Spleen (tissue), 11 donors: ENCODE measurements at regions not wholly inside any gene's neighbourhood (a gene's known extent, or its start where the extent isn't known, plus 50 kb on each side); places are given as distances from the start of the nearest gene placed in this dataset.
"Not testable (repeated sequence)": the region's sequence is repeated elsewhere in the genome, so short reads cannot be mapped to it uniquely, and the experiment has no call there.

ENCODE experiments used
- DNase-seq: peaks from one replicate; pipeline ENCODE4 v3.0.0-alpha.2; 2020
- H3K27ac ChIP-seq, 8 donors: fragments of 200-600 bp; sonication (generic) in 7 of 8; 1 replicate in 4 of 8; 2 replicates in 4 of 8; pipeline versions ENCODE4 v1.5.0 to v1.8.0; 2016 to 2021; ENCODE audit warnings: inconsistent platforms in 4 of 8, mild to moderate bottlenecking in 4 of 8, moderate library complexity in 1 of 8
- H3K27me3 ChIP-seq, 7 donors: fragments of 200-600 bp; sonication (generic) in 6 of 7; replicated peaks in 1 of 7; 1 replicate in 4 of 7; 2 replicates in 3 of 7; pipeline versions ENCODE4 v1.5.0 to v1.8.0; 2016 to 2021; ENCODE audit warnings: inconsistent platforms in 3 of 7, mild to moderate bottlenecking in 1 of 7
- H3K36me3 ChIP-seq, 6 donors: fragments of 200-600 bp; sonication (generic) in 5 of 6; 1 replicate in 4 of 6; 2 replicates in 2 of 6; pipeline versions ENCODE4 v1.5.0 to v1.8.0; 2016 to 2021; ENCODE audit warnings: inconsistent platforms in 2 of 6
- H3K4me1 ChIP-seq, 6 donors: fragments of 200-600 bp; sonication (generic) in 5 of 6; 1 replicate in 3 of 6; 2 replicates in 3 of 6; pipeline versions ENCODE4 v1.5.0 to v1.8.0; 2016 to 2021; ENCODE audit warnings: inconsistent platforms in 3 of 6
- H3K4me3 ChIP-seq, 8 donors: fragments of 200-600 bp; sonication (generic) in 7 of 8; 1 replicate in 4 of 8; 2 replicates in 4 of 8; pipeline versions ENCODE4 v1.5.0 to v1.8.0; 2016 to 2021; ENCODE audit warnings: inconsistent platforms in 4 of 8, mild to moderate bottlenecking in 4 of 8, moderate library complexity in 2 of 8
- H3K9me3 ChIP-seq, 8 donors: fragments of 200-600 bp; sonication (generic) in 7 of 8; 1 replicate in 4 of 8; 2 replicates in 4 of 8; pipeline versions ENCODE4 v1.5.0 to v1.8.0; 2016 to 2021; ENCODE audit warnings: inconsistent platforms in 4 of 8
- POLR2A ChIP-seq, 3 donors: fragments of 450-650 bp; IDR thresholded peaks; one replicate each; pipeline ENCODE4 v1.5.1; 2017; ENCODE audit warnings: antibody characterized with exemption in 3 of 3, mild to moderate bottlenecking in 1 of 3
- POLR2AphosphoS5 ChIP-seq, 3 donors: sonication (generic); formaldehyde crosslinking; IDR thresholded peaks; one replicate each; pipeline ENCODE4 v1.5.1; 2017; ENCODE audit warnings: antibody characterized with exemption in 3 of 3
- WGBS, 5 donors: extraction: QIAGEN DNeasy Blood & Tissue Kit in 3 of 5; methylation state at CpG; one replicate each; pipeline versions ENCODE4 v1.1.5 to v1.1.7; 2013 to 2018; 5-methylcytosine and 5-hydroxymethylcytosine counted together
- intact Hi-C: fragments of 100-400 bp; cut with DNase I; formaldehyde crosslinking; loops from one replicate; pipeline ENCODE4 v1.15.0; 2023; ENCODE audit warnings: low total_unique reads
- TF ChIP-seq, protein P1 (sequence below), 11 experiments: fragments of 200-600 bp in 7 of 11; fragments of 450-650 bp in 4 of 11; sonication (generic) in 4 of 11; IDR thresholded peaks in 8 of 11; conservative IDR thresholded peaks in 3 of 11; 1 replicate in 7 of 11; 2 replicates in 4 of 11; pipeline versions ENCODE4 v1.4.0 to v1.8.0; 2016 to 2021; ENCODE audit warnings: antibody characterized with exemption in 11 of 11, inconsistent platforms in 4 of 11, mild to moderate bottlenecking in 1 of 11
- donor health status: healthy with polysubstance abuse.
- donor health status: DM: no; HTN: no; CAD: no; lungs with moderate emphysema.
- donor health status: DM: no; HTN: no; CAD: no.
- donor health status: Bipolar disorder and iron deficiency.
- donor health status: healthy.
- donor health status: DM: no; HTN: no; CAD: no.
- donor health status: DM: yes; HTN: yes; CAD: no.

DNA sequence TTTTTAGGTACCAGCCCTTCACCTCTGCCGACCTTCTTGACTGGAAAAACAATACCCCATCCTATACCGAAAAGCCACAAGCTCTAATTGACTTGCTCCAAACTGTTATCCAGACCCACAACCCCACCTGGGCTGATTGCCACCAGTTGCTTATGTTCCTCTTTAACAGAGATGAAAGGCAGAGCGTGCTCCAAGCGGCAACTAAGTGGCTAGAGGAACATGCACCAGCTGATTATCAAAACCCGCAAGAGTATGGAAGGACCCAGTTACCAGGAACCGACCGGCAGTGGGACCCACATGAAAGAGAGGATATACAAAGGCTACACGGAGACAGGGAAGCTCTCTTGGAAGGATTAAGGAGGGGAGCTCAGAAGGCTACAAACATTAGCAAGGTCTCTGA, 86.1 kb upstream of the TANC1 start:
- DNase-seq: no peak
- Histone ChIP-seq H3K9me3 (no peaks in the 10 kb centered on the region), H3K4me3 (no peak overlapping the region), H3K27ac (no peak overlapping the region), H3K27me3 (peaks cover 0 to 5% (median 0%) of the 10 kb centered on the region in 7 donors), H3K36me3 (no peaks in the 10 kb centered on the region), H3K4me1 (no peaks in the 10 kb centered on the region)
- intact Hi-C loops: no loop called here
- WGBS, 5 donors: 87 to 89% (median 88%) methylated on average over 8 of the region's 8 CpGs
- TF ChIP-seq, protein P1, sequence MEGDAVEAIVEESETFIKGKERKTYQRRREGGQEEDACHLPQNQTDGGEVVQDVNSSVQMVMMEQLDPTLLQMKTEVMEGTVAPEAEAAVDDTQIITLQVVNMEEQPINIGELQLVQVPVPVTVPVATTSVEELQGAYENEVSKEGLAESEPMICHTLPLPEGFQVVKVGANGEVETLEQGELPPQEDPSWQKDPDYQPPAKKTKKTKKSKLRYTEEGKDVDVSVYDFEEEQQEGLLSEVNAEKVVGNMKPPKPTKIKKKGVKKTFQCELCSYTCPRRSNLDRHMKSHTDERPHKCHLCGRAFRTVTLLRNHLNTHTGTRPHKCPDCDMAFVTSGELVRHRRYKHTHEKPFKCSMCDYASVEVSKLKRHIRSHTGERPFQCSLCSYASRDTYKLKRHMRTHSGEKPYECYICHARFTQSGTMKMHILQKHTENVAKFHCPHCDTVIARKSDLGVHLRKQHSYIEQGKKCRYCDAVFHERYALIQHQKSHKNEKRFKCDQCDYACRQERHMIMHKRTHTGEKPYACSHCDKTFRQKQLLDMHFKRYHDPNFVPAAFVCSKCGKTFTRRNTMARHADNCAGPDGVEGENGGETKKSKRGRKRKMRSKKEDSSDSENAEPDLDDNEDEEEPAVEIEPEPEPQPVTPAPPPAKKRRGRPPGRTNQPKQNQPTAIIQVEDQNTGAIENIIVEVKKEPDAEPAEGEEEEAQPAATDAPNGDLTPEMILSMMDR (IDR thresholded peaks at IDR 0.05 in 8 of 11, conservative IDR thresholded peaks at IDR 0.05 in 3 of 11): no peak
- no peak for TF ChIP-seq POLR2AphosphoS5 (IDR thresholded peaks at IDR 0.05)
- TF ChIP-seq POLR2A (IDR thresholded peaks at IDR 0.05): no peak

DNA sequence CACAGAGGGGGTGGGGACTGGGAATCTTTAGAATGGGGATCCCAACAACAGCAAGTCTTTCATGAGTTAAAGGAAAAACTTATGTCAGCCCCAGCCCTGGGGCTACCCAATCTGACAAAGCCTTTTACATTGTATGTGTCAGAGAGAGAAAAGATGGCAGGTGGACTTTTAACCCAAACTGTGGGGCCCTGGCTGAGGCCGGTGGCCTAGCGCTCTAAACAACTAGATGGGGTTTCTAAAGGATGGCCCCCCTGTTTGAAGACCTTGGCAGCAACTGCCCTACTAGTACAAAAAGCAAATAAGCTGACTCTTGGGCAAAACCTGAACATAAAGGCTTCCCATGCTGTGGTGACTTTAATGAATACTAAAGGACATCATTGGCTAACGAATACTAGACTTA, 83.9 kb upstream of the TANC1 start:
- H3K27me3 ChIP-seq, H3K36me3 ChIP-seq, intact Hi-C loops, H3K9me3 ChIP-seq, H3K27ac ChIP-seq, DNase-seq, H3K4me3 ChIP-seq, H3K4me1 ChIP-seq: not testable (repeated sequence)
- 87 to 96% (median 91%) methylated on average over 3 of the region's 3 CpGs for WGBS, 5 donors

DNA sequence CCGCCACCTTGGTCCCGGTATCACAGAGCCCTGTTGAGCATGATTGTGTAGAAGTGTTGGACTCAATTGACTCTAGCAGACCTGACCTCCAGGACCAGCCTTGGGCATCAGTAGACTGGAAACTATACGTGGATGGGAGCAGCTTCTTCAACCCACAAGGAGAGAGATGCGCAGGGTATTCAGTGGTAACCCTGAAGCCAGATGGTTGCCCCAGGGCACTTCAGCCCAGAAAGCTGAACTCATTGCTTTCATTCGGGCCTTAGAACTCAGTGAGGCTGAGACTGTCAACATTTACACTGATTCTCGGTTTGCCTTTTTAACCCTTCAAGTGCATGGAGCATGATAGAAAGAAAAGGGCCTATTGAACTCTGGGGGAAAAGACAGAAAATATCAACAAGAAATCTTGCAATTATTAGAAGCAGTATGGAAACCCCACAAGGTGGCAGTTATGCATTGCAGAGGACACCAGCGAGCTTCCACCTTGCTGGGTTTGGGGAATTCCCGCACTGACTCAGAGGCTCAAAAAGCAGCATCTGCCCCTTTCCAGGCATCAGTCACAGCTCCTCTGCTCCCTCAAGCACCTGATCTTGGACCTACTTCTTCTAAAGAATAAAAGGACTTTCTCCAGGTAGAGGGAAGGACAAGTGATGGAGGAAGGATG, 83.3 kb upstream of the TANC1 start:
- H3K4me1 ChIP-seq, H3K36me3 ChIP-seq, H3K9me3 ChIP-seq, H3K27me3 ChIP-seq, H3K4me3 ChIP-seq, H3K27ac ChIP-seq, intact Hi-C loops, DNase-seq: not testable (repeated sequence)
- WGBS, 5 donors: 77 to 86% (median 84%) methylated on average over 8 of the region's 8 CpGs

DNA sequence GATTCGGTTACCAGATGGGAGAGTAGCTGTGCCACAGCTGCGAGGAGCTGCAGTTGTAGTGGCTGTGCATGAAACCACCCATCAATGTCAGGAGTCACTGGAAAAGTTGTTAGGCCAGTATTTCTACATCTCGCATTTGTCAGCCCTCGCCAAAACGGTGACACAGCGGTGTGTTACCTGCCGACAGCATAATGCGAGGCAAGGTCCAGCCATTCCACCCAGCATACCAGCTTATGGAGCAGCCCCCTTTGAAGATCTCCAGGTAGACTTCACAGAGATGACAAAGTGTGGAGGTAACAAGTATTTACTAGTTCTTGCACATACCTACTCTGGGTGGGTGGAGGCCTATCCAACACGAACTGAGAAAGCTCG, 82.8 kb upstream of the TANC1 start:
- DNase-seq, H3K27me3 ChIP-seq: not testable (repeated sequence)
- whole genome bisulfite sequencing, 5 donors: 92 to 94% (median 93%) methylated on average over 10 of the region's 10 CpGs

GRCh38 chr2:158889135-158889853, 79.1 kb upstream of the TANC1 start:
- Histone ChIP-seq H3K9me3 (no peaks in the 10 kb centered on the region), H3K4me1 (no peaks in the 10 kb centered on the region), H3K36me3 (no peaks in the 10 kb centered on the region), H3K4me3 (no peak overlapping the region), H3K27me3 (peaks cover 0 to 6% (median 0%) of the 10 kb centered on the region in 7 donors), H3K27ac (no peak overlapping the region)
- no peak for TF ChIP-seq POLR2A (IDR thresholded peaks at IDR 0.05)
- no peak for TF ChIP-seq POLR2AphosphoS5 (IDR thresholded peaks at IDR 0.05)
- WGBS, 5 donors: 65 to 94% (median 79%) methylated on average over 2 of the region's 2 CpGs
- intact Hi-C loops: no loop called here
- no peak for DNase-seq

More for the DNA sequence above, 82.8 kb upstream of the TANC1 start:
- H3K27ac ChIP-seq, H3K36me3 ChIP-seq, intact Hi-C loops, H3K4me3 ChIP-seq, H3K9me3 ChIP-seq, H3K4me1 ChIP-seq: not testable (repeated sequence)

- no peak for DNase-seq
- Histone ChIP-seq H3K27ac (no peak overlapping the region), H3K36me3 (no peaks in the 10 kb centered on the region), H3K27me3 (peaks cover 0 to 6% (median 0%) of the 10 kb centered on the region in 7 donors), H3K9me3 (no peaks in the 10 kb centered on the region), H3K4me3 (no peak overlapping the region), H3K4me1 (no peaks in the 10 kb centered on the region)
- TF ChIP-seq, protein P1 (IDR thresholded peaks at IDR 0.05 in 8 of 11, conservative IDR thresholded peaks at IDR 0.05 in 3 of 11): no peak
- no peak for TF ChIP-seq POLR2A (IDR thresholded peaks at IDR 0.05)
- TF ChIP-seq POLR2AphosphoS5 (IDR thresholded peaks at IDR 0.05): no peak
- 87 to 96% (median 94%) methylated on average over 3 of the region's 3 CpGs for WGBS, 5 donors
- intact Hi-C loops: no loop called here
Observed at GRCh38 chr2:158890296-158890905, 78.0 kb upstream of the TANC1 start.
